HEK293T (cell line): ENCODE measurements at regions not wholly inside any gene's neighbourhood (a gene's known extent, or its start where the extent isn't known, plus 50 kb on each side); places are given as distances from the start of the nearest gene placed in this dataset.

Experiments
- ARNT ChIP-seq: fragments of 450-650 bp; IDR thresholded peaks from 2 replicates; pipeline ENCODE4 v1.6.1; 2017; ENCODE audit warnings: mild to moderate bottlenecking
- FOXK2 ChIP-seq: fragments of 450-650 bp; IDR thresholded peaks from 2 replicates; pipeline ENCODE4 v1.6.1; 2016; ENCODE audit warnings: mild to moderate bottlenecking
- FOXM1 ChIP-seq: fragments of 450-650 bp; IDR thresholded peaks from 2 replicates; pipeline ENCODE4 v1.6.1; 2017; ENCODE audit warnings: mild to moderate bottlenecking, borderline replicate concordance
- HDGF ChIP-seq: fragments of 450-650 bp; IDR thresholded peaks from 2 replicates; pipeline ENCODE4 v1.6.1; 2017; ENCODE audit warnings: antibody characterized with exemption, borderline replicate concordance
- L3MBTL2 ChIP-seq: fragments of 450-650 bp; conservative IDR thresholded peaks from 2 replicates; pipeline ENCODE4 v1.6.1; 2016; ENCODE audit warnings: mild to moderate bottlenecking
- NFRKB ChIP-seq: fragments of 450-650 bp; IDR thresholded peaks from 2 replicates; pipeline ENCODE4 v1.6.1; 2016; ENCODE audit warnings: mild to moderate bottlenecking, moderate library complexity
- SP1 ChIP-seq: fragments of 450-650 bp; IDR thresholded peaks from 2 replicates; pipeline ENCODE4 v1.6.1; 2017
- TARDBP ChIP-seq: fragments of 450-650 bp; IDR thresholded peaks from 2 replicates; pipeline ENCODE4 v1.6.1; 2016

DNA sequence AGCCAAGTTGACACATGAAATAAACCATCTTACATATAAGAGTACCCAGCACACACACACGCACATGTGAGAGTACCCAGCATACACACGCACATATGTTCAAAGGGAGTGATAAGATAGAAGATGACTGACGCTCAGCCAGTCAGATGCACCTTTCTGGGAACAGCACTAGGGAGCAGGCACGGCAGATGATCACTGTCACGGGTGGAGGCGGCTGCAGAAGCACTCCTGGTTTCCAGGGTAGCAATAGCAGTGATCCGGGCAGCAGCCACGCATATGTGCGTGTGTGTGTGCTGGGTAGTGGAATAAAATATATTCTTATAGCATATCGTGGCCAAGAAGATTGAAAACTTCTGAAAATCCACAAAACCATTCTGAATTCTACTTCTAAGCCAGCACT, 85.8 kb upstream of the NAMPT start:
- no peak for TF ChIP-seq FOXK2
- TF ChIP-seq SP1 = no peak
- TF ChIP-seq TARDBP = no peak
- TF ChIP-seq L3MBTL2 = no peak
- no peak for TF ChIP-seq HDGF
- TF ChIP-seq FOXM1 = no peak
- no peak for TF ChIP-seq ARNT
- TF ChIP-seq NFRKB = no peak
